CD14-positive monocyte (primary cell): ENCODE measurements at regions not wholly inside any gene's neighbourhood (a gene's known extent, or its start where the extent isn't known, plus 50 kb on each side); places are given as distances from the start of the nearest gene placed in this dataset.

Experiments
- DNase-seq, 3 donors: peaks; one replicate each; pipeline ENCODE4 v3.0.0-alpha.2; 2011 to 2022
- H2AFZ ChIP-seq: 2 replicates; pipeline ENCODE4 v1.6.0; 2012; ENCODE audit warnings: mild to moderate bottlenecking, low read depth, low read length, inconsistent platforms; ENCODE audit not compliant: insufficient read depth, poor library complexity, severe bottlenecking
- H3K27ac ChIP-seq, 2 donors: 1 replicate in 1 of 2; 2 replicates in 1 of 2; pipeline ENCODE4 v1.5.1; 2012 to 2013; ENCODE audit warnings: low read length in 2 of 2, control low read depth in 1 of 2, inconsistent platforms in 1 of 2, low read depth in 1 of 2, mild to moderate bottlenecking in 1 of 2
- H3K27me3 ChIP-seq, 2 donors: one replicate each; pipeline versions ENCODE4 v1.6.0 to v1.6.1; 2011 to 2013; ENCODE audit warnings: low read length in 2 of 2; ENCODE audit not compliant: control insufficient read depth in 2 of 2, insufficient read depth in 2 of 2
- H3K36me3 ChIP-seq, 2 donors: replicated peaks in 1 of 2; 1 replicate in 1 of 2; 2 replicates in 1 of 2; pipeline versions ENCODE4 v1.5.1 to v1.6.1; 2012 to 2013; ENCODE audit warnings: low read length in 2 of 2, control low read depth in 1 of 2, inconsistent platforms in 1 of 2, mild to moderate bottlenecking in 1 of 2; ENCODE audit not compliant: insufficient read depth in 2 of 2, control insufficient read depth in 1 of 2
- H3K4me1 ChIP-seq, 2 donors: 1 replicate in 1 of 2; 2 replicates in 1 of 2; pipeline versions ENCODE4 v1.5.1 to v1.6.1; 2012 to 2013; ENCODE audit warnings: low read length in 2 of 2, control low read depth in 1 of 2, inconsistent platforms in 1 of 2, mild to moderate bottlenecking in 1 of 2, moderate library complexity in 1 of 2; ENCODE audit not compliant: insufficient read depth in 2 of 2, control insufficient read depth in 1 of 2
- H3K4me2 ChIP-seq: replicated peaks from 2 replicates; pipeline ENCODE3; 2012; ENCODE audit warnings: low read length, moderate library complexity, mild to moderate bottlenecking; ENCODE audit not compliant: poor library complexity, severe bottlenecking; ENCODE audit errors: extremely low read depth
- H3K4me3 ChIP-seq, 3 experiments: fragments of 200-600 bp in 1 of 3; sonication (generic) in 1 of 3; replicated peaks in 1 of 3; 1 replicate in 2 of 3; 2 replicates in 1 of 3; pipeline ENCODE4 v1.5.1; 2011 to 2013; ENCODE audit warnings: low read length in 3 of 3, mild to moderate bottlenecking in 3 of 3, control low read depth in 2 of 3, low read depth in 2 of 3, inconsistent platforms in 1 of 3, moderate library complexity in 1 of 3
- H3K79me2 ChIP-seq: 2 replicates; pipeline ENCODE4 v1.6.0; 2012; ENCODE audit warnings: mild to moderate bottlenecking, control low read depth, inconsistent platforms, low read length, moderate library complexity; ENCODE audit not compliant: insufficient read depth
- H3K9ac ChIP-seq: 2 replicates; pipeline ENCODE4 v1.6.0; 2017; ENCODE audit warnings: low read length, mild to moderate bottlenecking; ENCODE audit not compliant: insufficient read depth, poor library complexity, severe bottlenecking
- H3K9me3 ChIP-seq, 2 donors: replicated peaks in 1 of 2; 1 replicate in 1 of 2; 2 replicates in 1 of 2; pipeline versions ENCODE4 v1.5.1 to v1.6.1; 2012 to 2013; ENCODE audit warnings: low read length in 2 of 2, control low read depth in 1 of 2; ENCODE audit not compliant: control insufficient read depth in 1 of 2, insufficient read depth in 1 of 2
- H4K20me1 ChIP-seq: 2 replicates; pipeline ENCODE4 v1.6.0; 2012; ENCODE audit warnings: mild to moderate bottlenecking, low read length, control low read depth, moderate library complexity; ENCODE audit not compliant: insufficient read depth
- H3K27ac Mint-ChIP-seq, 7 donors: one replicate each; pipeline ENCODE4 v1.8.0; 2020; ENCODE audit warnings: mild to moderate bottlenecking in 7 of 7, mixed read lengths in 7 of 7, moderate library complexity in 6 of 7, inconsistent platforms in 2 of 7
- H3K27me3 Mint-ChIP-seq, 3 donors: one replicate each; pipeline ENCODE4 v1.8.0; 2021 to 2022; ENCODE audit warnings: low read depth in 3 of 3, mild to moderate bottlenecking in 3 of 3, mixed read lengths in 3 of 3, moderate library complexity in 3 of 3, inconsistent platforms in 1 of 3
- H3K36me3 Mint-ChIP-seq, 2 donors: one replicate each; pipeline ENCODE4 v1.8.0; 2020; ENCODE audit warnings: mixed read lengths in 2 of 2, inconsistent platforms in 1 of 2, mild to moderate bottlenecking in 1 of 2
- H3K4me1 Mint-ChIP-seq: one replicate; pipeline ENCODE4 v1.8.0; 2020; ENCODE audit warnings: mild to moderate bottlenecking, mixed read lengths
- H3K4me3 Mint-ChIP-seq, 2 donors: one replicate each; pipeline ENCODE4 v1.8.0; 2020; ENCODE audit warnings: mild to moderate bottlenecking in 2 of 2, mixed read lengths in 2 of 2, moderate library complexity in 1 of 2
- H3K9me3 Mint-ChIP-seq, 7 donors: one replicate each; pipeline ENCODE4 v1.8.0; 2020 to 2022; ENCODE audit warnings: mixed read lengths in 7 of 7, mild to moderate bottlenecking in 6 of 7, moderate library complexity in 6 of 7, inconsistent platforms in 2 of 7
- CTCF ChIP-seq: fragments of 200-600 bp; IDR thresholded peaks from one replicate; pipeline ENCODE4 v1.8.0; 2022; ENCODE audit warnings: antibody characterized with exemption, mild to moderate bottlenecking
- WGBS: methylation state at CpG from one replicate; pipeline ENCODE4 v1.1.5; 2013; ENCODE audit warnings: missing lambda C conversion rate; ENCODE audit not compliant: insufficient coverage; 5-methylcytosine and 5-hydroxymethylcytosine counted together
- intact Hi-C, 2 donors: fragments of 100-400 bp; cut with micrococcal nuclease; formaldehyde crosslinking; loops; one replicate each; pipeline versions ENCODE4 v1.15.0 to v1.15.1; 2023

GRCh38 chr7:121774563-121774962, 98.4 kb upstream of the PTPRZ1 start:
- no peaks in the 10 kb centered on the region for H3K36me3 ChIP-seq
- no peak overlapping the region for H3K4me2 ChIP-seq
- no CpG with 5 or more reads among the region's 3 CpGs for WGBS
- no peaks in the 10 kb centered on the region for H3K79me2 ChIP-seq
- no peak overlapping the region for H3K9ac ChIP-seq
- TF ChIP-seq CTCF = no peak
- H3K27me3 Mint-ChIP-seq = peaks cover 0 to 1% (median 0%) of the 10 kb centered on the region in 3 donors
- H3K4me3 ChIP-seq = no peak overlapping the region
- H3K4me3 Mint-ChIP-seq = no peak overlapping the region
- no peak overlapping the region for H3K27ac ChIP-seq
- peaks cover 0 to 3% (median 2%) of the 10 kb centered on the region in 7 donors for H3K9me3 Mint-ChIP-seq
- no peaks in the 10 kb centered on the region for H3K27me3 ChIP-seq
- no peak for DNase-seq
- no peaks in the 10 kb centered on the region for H3K4me1 Mint-ChIP-seq
- no peaks in the 10 kb centered on the region for H3K4me1 ChIP-seq
- no peaks in the 10 kb centered on the region for H3K36me3 Mint-ChIP-seq
- H2AFZ ChIP-seq = no peak overlapping the region
- no peak overlapping the region for H3K27ac Mint-ChIP-seq
- H4K20me1 ChIP-seq = no peaks in the 10 kb centered on the region
- intact Hi-C loops = no loop called here
- H3K9me3 ChIP-seq = no peaks in the 10 kb centered on the region

- Histone ChIP-seq H3K36me3 (no peaks in the 10 kb centered on the region), H3K4me2 (no peak overlapping the region), H3K79me2 (no peaks in the 10 kb centered on the region), H3K9me3 (no peaks in the 10 kb centered on the region), H3K27me3 (no peaks in the 10 kb centered on the region), H3K4me3 (no peak overlapping the region), H3K9ac (no peak overlapping the region), H2AFZ (no peak overlapping the region), H3K27ac (no peak overlapping the region), H3K4me1 (no peaks in the 10 kb centered on the region), H4K20me1 (no peaks in the 10 kb centered on the region)
- no peak for TF ChIP-seq CTCF
- intact Hi-C loops = no loop called here
- no peak for DNase-seq
- no CpG with 5 or more reads among the region's 1 CpG for WGBS
- Mint-ChIP-seq H3K27me3 (no peaks in the 10 kb centered on the region), H3K27ac (no peak overlapping the region), H3K4me1 (no peaks in the 10 kb centered on the region), H3K9me3 (peaks cover 0 to 2% (median 0%) of the 10 kb centered on the region in 7 donors), H3K4me3 (no peak overlapping the region), H3K36me3 (no peaks in the 10 kb centered on the region)
Observed at GRCh38 chr7:121766676-121767075, 106.3 kb upstream of the PTPRZ1 start.
